K562 (cell line): ENCODE measurements at regions not wholly inside any gene's neighbourhood (a gene's known extent, or its start where the extent isn't known, plus 50 kb on each side); places are given as distances from the start of the nearest gene placed in this dataset.

Source experiments
- CHD4 ChIP-seq: fragments of 200-600 bp; sonication (generic); IDR thresholded peaks from 3 replicates; pipeline ENCODE4 v1.6.1; 2012; ENCODE audit warnings: low read depth, mild to moderate bottlenecking, mixed read lengths, low read length, inconsistent platforms; ENCODE audit not compliant: insufficient read depth, insufficient replicate concordance, poor library complexity, severe bottlenecking
- KLF6 ChIP-seq: fragments of 250-450 bp; sonication (Bioruptor Pico); IDR thresholded peaks from 2 replicates; pipeline ENCODE4 v1.4.0; 2020; ENCODE audit warnings: mild to moderate bottlenecking, moderate library complexity, borderline replicate concordance
- MNT ChIP-seq, 2 experiments: fragments of 450-650 bp; conservative IDR thresholded peaks; 2 replicates each; pipeline ENCODE4 v1.6.1; 2017; ENCODE audit warnings: mild to moderate bottlenecking in 2 of 2, moderate library complexity in 2 of 2
- NCOA1 ChIP-seq: fragments of 450-650 bp; IDR thresholded peaks from 2 replicates; pipeline ENCODE4 v1.6.1; 2016; ENCODE audit warnings: low read depth
- ZNF239 ChIP-seq: fragments of 250-450 bp; sonication (Bioruptor Pico); IDR thresholded peaks from 2 replicates; pipeline ENCODE4 v1.4.0; 2020; ENCODE audit warnings: mild to moderate bottlenecking
- TF ChIP-seq, protein P1 (sequence below): fragments of 200-600 bp; sonication (generic); IDR thresholded peaks from one replicate; pipeline ENCODE4 v1.6.1; 2012; ENCODE audit warnings: mild to moderate bottlenecking, low read depth, low read length, inconsistent platforms
- TF ChIP-seq, protein P2 (sequence below): fragments of 450-650 bp; formaldehyde crosslinking; IDR thresholded peaks from 2 replicates; pipeline ENCODE4 v1.4.0; 2020; ENCODE audit warnings: mild to moderate bottlenecking

- TF ChIP-seq, protein P1, sequence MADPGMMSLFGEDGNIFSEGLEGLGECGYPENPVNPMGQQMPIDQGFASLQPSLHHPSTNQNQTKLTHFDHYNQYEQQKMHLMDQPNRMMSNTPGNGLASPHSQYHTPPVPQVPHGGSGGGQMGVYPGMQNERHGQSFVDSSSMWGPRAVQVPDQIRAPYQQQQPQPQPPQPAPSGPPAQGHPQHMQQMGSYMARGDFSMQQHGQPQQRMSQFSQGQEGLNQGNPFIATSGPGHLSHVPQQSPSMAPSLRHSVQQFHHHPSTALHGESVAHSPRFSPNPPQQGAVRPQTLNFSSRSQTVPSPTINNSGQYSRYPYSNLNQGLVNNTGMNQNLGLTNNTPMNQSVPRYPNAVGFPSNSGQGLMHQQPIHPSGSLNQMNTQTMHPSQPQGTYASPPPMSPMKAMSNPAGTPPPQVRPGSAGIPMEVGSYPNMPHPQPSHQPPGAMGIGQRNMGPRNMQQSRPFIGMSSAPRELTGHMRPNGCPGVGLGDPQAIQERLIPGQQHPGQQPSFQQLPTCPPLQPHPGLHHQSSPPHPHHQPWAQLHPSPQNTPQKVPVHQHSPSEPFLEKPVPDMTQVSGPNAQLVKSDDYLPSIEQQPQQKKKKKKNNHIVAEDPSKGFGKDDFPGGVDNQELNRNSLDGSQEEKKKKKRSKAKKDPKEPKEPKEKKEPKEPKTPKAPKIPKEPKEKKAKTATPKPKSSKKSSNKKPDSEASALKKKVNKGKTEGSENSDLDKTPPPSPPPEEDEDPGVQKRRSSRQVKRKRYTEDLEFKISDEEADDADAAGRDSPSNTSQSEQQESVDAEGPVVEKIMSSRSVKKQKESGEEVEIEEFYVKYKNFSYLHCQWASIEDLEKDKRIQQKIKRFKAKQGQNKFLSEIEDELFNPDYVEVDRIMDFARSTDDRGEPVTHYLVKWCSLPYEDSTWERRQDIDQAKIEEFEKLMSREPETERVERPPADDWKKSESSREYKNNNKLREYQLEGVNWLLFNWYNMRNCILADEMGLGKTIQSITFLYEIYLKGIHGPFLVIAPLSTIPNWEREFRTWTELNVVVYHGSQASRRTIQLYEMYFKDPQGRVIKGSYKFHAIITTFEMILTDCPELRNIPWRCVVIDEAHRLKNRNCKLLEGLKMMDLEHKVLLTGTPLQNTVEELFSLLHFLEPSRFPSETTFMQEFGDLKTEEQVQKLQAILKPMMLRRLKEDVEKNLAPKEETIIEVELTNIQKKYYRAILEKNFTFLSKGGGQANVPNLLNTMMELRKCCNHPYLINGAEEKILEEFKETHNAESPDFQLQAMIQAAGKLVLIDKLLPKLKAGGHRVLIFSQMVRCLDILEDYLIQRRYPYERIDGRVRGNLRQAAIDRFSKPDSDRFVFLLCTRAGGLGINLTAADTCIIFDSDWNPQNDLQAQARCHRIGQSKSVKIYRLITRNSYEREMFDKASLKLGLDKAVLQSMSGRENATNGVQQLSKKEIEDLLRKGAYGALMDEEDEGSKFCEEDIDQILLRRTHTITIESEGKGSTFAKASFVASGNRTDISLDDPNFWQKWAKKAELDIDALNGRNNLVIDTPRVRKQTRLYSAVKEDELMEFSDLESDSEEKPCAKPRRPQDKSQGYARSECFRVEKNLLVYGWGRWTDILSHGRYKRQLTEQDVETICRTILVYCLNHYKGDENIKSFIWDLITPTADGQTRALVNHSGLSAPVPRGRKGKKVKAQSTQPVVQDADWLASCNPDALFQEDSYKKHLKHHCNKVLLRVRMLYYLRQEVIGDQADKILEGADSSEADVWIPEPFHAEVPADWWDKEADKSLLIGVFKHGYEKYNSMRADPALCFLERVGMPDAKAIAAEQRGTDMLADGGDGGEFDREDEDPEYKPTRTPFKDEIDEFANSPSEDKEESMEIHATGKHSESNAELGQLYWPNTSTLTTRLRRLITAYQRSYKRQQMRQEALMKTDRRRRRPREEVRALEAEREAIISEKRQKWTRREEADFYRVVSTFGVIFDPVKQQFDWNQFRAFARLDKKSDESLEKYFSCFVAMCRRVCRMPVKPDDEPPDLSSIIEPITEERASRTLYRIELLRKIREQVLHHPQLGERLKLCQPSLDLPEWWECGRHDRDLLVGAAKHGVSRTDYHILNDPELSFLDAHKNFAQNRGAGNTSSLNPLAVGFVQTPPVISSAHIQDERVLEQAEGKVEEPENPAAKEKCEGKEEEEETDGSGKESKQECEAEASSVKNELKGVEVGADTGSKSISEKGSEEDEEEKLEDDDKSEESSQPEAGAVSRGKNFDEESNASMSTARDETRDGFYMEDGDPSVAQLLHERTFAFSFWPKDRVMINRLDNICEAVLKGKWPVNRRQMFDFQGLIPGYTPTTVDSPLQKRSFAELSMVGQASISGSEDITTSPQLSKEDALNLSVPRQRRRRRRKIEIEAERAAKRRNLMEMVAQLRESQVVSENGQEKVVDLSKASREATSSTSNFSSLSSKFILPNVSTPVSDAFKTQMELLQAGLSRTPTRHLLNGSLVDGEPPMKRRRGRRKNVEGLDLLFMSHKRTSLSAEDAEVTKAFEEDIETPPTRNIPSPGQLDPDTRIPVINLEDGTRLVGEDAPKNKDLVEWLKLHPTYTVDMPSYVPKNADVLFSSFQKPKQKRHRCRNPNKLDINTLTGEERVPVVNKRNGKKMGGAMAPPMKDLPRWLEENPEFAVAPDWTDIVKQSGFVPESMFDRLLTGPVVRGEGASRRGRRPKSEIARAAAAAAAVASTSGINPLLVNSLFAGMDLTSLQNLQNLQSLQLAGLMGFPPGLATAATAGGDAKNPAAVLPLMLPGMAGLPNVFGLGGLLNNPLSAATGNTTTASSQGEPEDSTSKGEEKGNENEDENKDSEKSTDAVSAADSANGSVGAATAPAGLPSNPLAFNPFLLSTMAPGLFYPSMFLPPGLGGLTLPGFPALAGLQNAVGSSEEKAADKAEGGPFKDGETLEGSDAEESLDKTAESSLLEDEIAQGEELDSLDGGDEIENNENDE, result no peak
- TF ChIP-seq MNT (conservative IDR thresholded peaks at IDR 0.05), result no peak
- TF ChIP-seq KLF6 (CRISPR knock-in tag), result no peak
- TF ChIP-seq ZNF239 (CRISPR knock-in tag), result no peak
- TF ChIP-seq NCOA1, result no peak
- TF ChIP-seq, protein P2, sequence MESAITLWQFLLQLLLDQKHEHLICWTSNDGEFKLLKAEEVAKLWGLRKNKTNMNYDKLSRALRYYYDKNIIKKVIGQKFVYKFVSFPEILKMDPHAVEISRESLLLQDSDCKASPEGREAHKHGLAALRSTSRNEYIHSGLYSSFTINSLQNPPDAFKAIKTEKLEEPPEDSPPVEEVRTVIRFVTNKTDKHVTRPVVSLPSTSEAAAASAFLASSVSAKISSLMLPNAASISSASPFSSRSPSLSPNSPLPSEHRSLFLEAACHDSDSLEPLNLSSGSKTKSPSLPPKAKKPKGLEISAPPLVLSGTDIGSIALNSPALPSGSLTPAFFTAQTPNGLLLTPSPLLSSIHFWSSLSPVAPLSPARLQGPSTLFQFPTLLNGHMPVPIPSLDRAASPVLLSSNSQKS (CRISPR knock-in tag), result no peak
- no peak for TF ChIP-seq CHD4
These were observed 290.0 kb upstream of the SEMA3A start (continued) for GRCh38 chr7:84484502-84485079.
